HCT116 (cell line): ENCODE measurements at regions not wholly inside any gene's neighbourhood (a gene's known extent, or its start where the extent isn't known, plus 50 kb on each side); places are given as distances from the start of the nearest gene placed in this dataset.

Experiments
- CTCF ChIP-seq, 3 experiments: fragments of 200-600 bp in 1 of 3; sonication (generic) in 1 of 3; IDR thresholded peaks in 2 of 3; conservative IDR thresholded peaks in 1 of 3; 2 replicates each; pipeline ENCODE4 v1.5.1; 2012 to 2017; ENCODE audit warnings: low read depth in 2 of 3, low read length in 2 of 3, antibody characterized with exemption in 1 of 3, borderline replicate concordance in 1 of 3, control low read depth in 1 of 3, mild to moderate bottlenecking in 1 of 3, mixed read lengths in 1 of 3, mixed run types in 1 of 3, moderate library complexity in 1 of 3; ENCODE audit not compliant: insufficient read depth in 1 of 3
- EGR1 ChIP-seq: IDR thresholded peaks from 2 replicates; pipeline ENCODE4 v1.6.1; 2012; ENCODE audit warnings: low read depth
- ELF1 ChIP-seq: IDR thresholded peaks from 2 replicates; pipeline ENCODE4 v1.6.1; 2012; ENCODE audit warnings: low read depth, borderline replicate concordance
- EZH2 ChIP-seq: fragments of 200-600 bp; sonication (generic); IDR thresholded peaks from 2 replicates; pipeline ENCODE4 v1.6.1; 2017; ENCODE audit warnings: antibody characterized with exemption, mixed run types
- MAX ChIP-seq: IDR thresholded peaks from 2 replicates; pipeline ENCODE4 v1.6.1; 2012
- POLR2A ChIP-seq: IDR thresholded peaks from 2 replicates; pipeline ENCODE4 v1.7.0; 2011; ENCODE audit warnings: borderline replicate concordance; ENCODE audit not compliant: insufficient read depth, insufficient read length; ENCODE audit errors: extremely low read depth
- POLR2AphosphoS5 ChIP-seq: IDR thresholded peaks from 2 replicates; pipeline ENCODE4 v1.6.1; 2011; ENCODE audit warnings: mild to moderate bottlenecking, low read depth, low read length, moderate library complexity
- SP1 ChIP-seq: IDR thresholded peaks from 2 replicates; pipeline ENCODE4 v1.6.1; 2012; ENCODE audit warnings: low read depth
- YY1 ChIP-seq: IDR thresholded peaks from 2 replicates; pipeline ENCODE4 v1.6.1; 2011; ENCODE audit warnings: low read length, low read depth, moderate library complexity, mild to moderate bottlenecking; ENCODE audit not compliant: insufficient replicate concordance; ENCODE audit errors: extremely low read depth
- ZFX ChIP-seq: fragments of 450-650 bp; IDR thresholded peaks from 2 replicates; pipeline ENCODE4 v1.6.1; 2017

GRCh38 chr10:117441812-117442443 is 66.7 kb upstream of the PDZD8 start:
- TF ChIP-seq CTCF (IDR thresholded peaks at IDR 0.05 in 2 of 3, conservative IDR thresholded peaks at IDR 0.05 in 1 of 3; ENCODE audit: borderline replicate concordance in 1 of 3, insufficient read depth in 1 of 3, low read depth in 2 of 3, low read length in 2 of 3) (0 out of 6 replicates have a peak, but pooled peaks of 1 of the 3 experiments have one; percentile 5), POLR2A (no peak), SP1 (no peak), YY1 (no peak), EZH2 (no peak), POLR2AphosphoS5 (no peak), ELF1 (no peak), EGR1 (no peak), ZFX (no peak), MAX (no peak)
